DOHH2 (cell line): ENCODE measurements at regions not wholly inside any gene's neighbourhood (a gene's known extent, or its start where the extent isn't known, plus 50 kb on each side); places are given as distances from the start of the nearest gene placed in this dataset.

Source experiments
- H3F3A ChIP-seq: fragments of 200-600 bp; sonication (generic), shearing (Covaris generic); 2 replicates; pipeline ENCODE4 v1.6.0; 2016; ENCODE audit warnings: antibody characterized with exemption, mild to moderate bottlenecking; ENCODE audit not compliant: control insufficient read depth, insufficient read depth
- H3K27ac ChIP-seq: fragments of 200-600 bp; sonication (generic); 2 replicates; pipeline ENCODE4 v1.5.1; 2014; ENCODE audit warnings: low read depth, mild to moderate bottlenecking, low read length, moderate library complexity
- H3K27me3 ChIP-seq: fragments of 200-600 bp; sonication (generic); 2 replicates; pipeline ENCODE4 v1.6.1; 2014; ENCODE audit warnings: mild to moderate bottlenecking, low read length, mixed read lengths; ENCODE audit not compliant: control insufficient read depth
- H3K36me3 ChIP-seq: fragments of 200-600 bp; sonication (generic); 2 replicates; pipeline ENCODE4 v1.6.1; 2014; ENCODE audit warnings: mild to moderate bottlenecking, low read length, moderate library complexity, mixed read lengths; ENCODE audit not compliant: control insufficient read depth
- H3K4me1 ChIP-seq: fragments of 200-600 bp; sonication (generic); 2 replicates; pipeline ENCODE4 v1.6.1; 2014; ENCODE audit warnings: mild to moderate bottlenecking, low read length, mixed read lengths; ENCODE audit not compliant: control insufficient read depth
- H3K4me2 ChIP-seq: fragments of 200-600 bp; sonication (generic); 2 replicates; pipeline ENCODE4 v1.6.0; 2014; ENCODE audit warnings: mild to moderate bottlenecking, low read length, moderate library complexity
- H3K4me3 ChIP-seq: fragments of 200-600 bp; sonication (generic); 2 replicates; pipeline ENCODE4 v1.5.1; 2014; ENCODE audit warnings: mild to moderate bottlenecking, low read length, mixed read lengths
- H3K79me2 ChIP-seq: fragments of 200-600 bp; sonication (generic); 2 replicates; pipeline ENCODE4 v1.6.1; 2014; ENCODE audit warnings: mild to moderate bottlenecking, low read length, mixed read lengths; ENCODE audit not compliant: control insufficient read depth
- H3K9me2 ChIP-seq: fragments of 200-600 bp; sonication (generic); replicated peaks from 2 replicates; pipeline ENCODE4 v1.6.1; 2014; ENCODE audit warnings: mild to moderate bottlenecking, low read length, mixed read lengths; ENCODE audit not compliant: control insufficient read depth
- H3K9me3 ChIP-seq: fragments of 200-600 bp; sonication (generic); 2 replicates; pipeline ENCODE4 v1.6.1; 2014; ENCODE audit warnings: antibody characterized with exemption, low read length, mixed read lengths; ENCODE audit not compliant: control insufficient read depth, insufficient read depth
- H4K20me1 ChIP-seq: fragments of 200-600 bp; sonication (generic); 2 replicates; pipeline ENCODE4 v1.6.0; 2014; ENCODE audit warnings: low read depth, mild to moderate bottlenecking, antibody characterized with exemption, low read length, moderate library complexity; ENCODE audit not compliant: control insufficient read depth, insufficient read depth
- EZH2phosphoT487 ChIP-seq: fragments of 200-600 bp; sonication (generic); IDR thresholded peaks from 2 replicates; pipeline ENCODE4 v1.6.1; 2017; ENCODE audit warnings: borderline replicate concordance, mild to moderate bottlenecking, antibody characterized with exemption, low read length, moderate library complexity, mixed read lengths
- TF ChIP-seq, protein P1 (sequence below): fragments of 200-600 bp; sonication (generic); IDR thresholded peaks from one replicate; pipeline ENCODE4 v1.5.1; 2014; ENCODE audit warnings: antibody characterized with exemption, mild to moderate bottlenecking, low read depth, low read length; ENCODE audit not compliant: poor library complexity, severe bottlenecking

DNA sequence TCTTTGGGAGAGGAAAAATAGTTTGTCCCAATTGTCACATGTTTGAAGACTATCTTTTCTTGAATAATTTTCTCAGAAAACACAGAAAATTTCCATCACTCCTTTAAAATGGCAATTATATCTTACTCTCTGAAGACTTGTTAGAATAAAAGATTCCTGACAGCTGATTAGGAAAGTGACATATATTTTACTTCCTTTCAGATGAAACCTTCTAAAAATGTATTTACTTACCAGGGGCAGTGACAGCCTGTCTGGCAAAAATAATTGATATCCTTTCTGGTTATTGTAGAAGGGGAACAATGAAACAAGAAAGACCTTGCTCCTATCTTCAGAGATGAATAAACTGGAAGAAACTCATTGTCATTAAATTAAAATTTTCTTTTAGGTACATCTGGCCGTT is 483.3 kb upstream of the GOLIM4 start:
- no peak overlapping the region for H3K4me3 ChIP-seq
- no peaks in the 10 kb centered on the region for H3K36me3 ChIP-seq
- H3K4me1 ChIP-seq, result no peaks in the 10 kb centered on the region
- H4K20me1 ChIP-seq, result no peaks in the 10 kb centered on the region
- H3K27me3 ChIP-seq, result no peaks in the 10 kb centered on the region
- H3K9me3 ChIP-seq, result no peaks in the 10 kb centered on the region
- no peaks in the 10 kb centered on the region for H3K9me2 ChIP-seq
- no peaks in the 10 kb centered on the region for H3F3A ChIP-seq
- no peak overlapping the region for H3K4me2 ChIP-seq
- H3K27ac ChIP-seq, result no peak overlapping the region
- H3K79me2 ChIP-seq, result no peaks in the 10 kb centered on the region
- TF ChIP-seq, protein P1, sequence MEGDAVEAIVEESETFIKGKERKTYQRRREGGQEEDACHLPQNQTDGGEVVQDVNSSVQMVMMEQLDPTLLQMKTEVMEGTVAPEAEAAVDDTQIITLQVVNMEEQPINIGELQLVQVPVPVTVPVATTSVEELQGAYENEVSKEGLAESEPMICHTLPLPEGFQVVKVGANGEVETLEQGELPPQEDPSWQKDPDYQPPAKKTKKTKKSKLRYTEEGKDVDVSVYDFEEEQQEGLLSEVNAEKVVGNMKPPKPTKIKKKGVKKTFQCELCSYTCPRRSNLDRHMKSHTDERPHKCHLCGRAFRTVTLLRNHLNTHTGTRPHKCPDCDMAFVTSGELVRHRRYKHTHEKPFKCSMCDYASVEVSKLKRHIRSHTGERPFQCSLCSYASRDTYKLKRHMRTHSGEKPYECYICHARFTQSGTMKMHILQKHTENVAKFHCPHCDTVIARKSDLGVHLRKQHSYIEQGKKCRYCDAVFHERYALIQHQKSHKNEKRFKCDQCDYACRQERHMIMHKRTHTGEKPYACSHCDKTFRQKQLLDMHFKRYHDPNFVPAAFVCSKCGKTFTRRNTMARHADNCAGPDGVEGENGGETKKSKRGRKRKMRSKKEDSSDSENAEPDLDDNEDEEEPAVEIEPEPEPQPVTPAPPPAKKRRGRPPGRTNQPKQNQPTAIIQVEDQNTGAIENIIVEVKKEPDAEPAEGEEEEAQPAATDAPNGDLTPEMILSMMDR, result no peak
- no peak for TF ChIP-seq EZH2phosphoT487

DNA sequence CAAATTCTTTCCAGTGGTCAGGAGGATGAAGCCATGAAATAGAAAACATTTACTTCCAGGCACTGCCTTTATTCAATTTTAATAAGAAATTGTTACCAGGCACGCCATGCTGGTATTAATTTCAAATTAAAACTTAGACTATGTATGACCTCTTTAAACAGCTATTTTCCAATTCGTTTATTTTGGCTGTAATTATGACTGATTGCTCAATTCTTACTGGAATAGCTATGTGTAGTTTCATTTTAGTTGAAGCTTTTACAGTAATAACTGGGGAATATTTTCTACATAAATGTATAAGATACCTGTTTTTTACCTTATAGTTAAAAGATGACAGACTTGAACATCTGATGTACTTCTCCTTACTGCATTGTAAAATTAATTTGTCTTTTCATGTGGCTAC is 480.0 kb upstream of the GOLIM4 start:
- Histone ChIP-seq H3K9me3 (no peaks in the 10 kb centered on the region), H3K9me2 (no peaks in the 10 kb centered on the region), H3K79me2 (no peaks in the 10 kb centered on the region), H3K4me1 (no peaks in the 10 kb centered on the region), H3F3A (no peaks in the 10 kb centered on the region), H3K27ac (no peak overlapping the region), H3K27me3 (no peaks in the 10 kb centered on the region), H3K4me3 (no peak overlapping the region), H3K4me2 (no peak overlapping the region), H3K36me3 (no peaks in the 10 kb centered on the region), H4K20me1 (no peaks in the 10 kb centered on the region)
- TF ChIP-seq, protein P1, result no peak
- TF ChIP-seq EZH2phosphoT487, result no peak

DNA sequence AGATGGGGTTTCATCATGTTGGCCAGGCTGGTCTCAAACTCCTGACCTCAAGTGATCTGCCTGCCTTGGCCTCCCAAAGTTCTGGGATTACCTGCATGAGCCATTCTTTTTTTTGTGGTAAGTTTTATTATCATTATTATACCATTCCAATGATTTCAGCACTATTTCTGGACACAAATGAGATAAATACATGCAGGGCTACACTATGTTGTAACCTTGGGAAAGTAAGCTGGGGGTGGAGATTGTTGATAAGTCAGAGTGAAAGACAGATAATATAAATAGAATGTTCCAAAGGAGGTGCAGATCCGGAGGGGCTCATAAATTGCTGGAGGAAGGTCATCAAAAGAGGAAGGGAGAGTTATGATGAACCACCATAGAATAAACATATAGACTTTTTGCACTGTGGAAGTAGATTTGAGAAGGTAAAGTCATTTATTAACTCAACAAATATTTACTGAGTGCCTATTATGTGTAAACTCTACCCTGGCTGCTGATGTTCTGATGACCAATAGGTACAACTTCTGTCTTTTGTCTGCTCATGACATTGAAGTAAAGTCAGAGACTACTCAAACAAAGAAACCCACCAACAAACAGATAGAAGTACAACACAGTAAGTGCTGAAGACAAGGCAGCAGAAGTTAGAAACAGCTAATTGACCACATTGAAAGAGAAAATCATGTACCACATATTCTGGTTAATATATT is 478.9 kb upstream of the GOLIM4 start:
- no peaks in the 10 kb centered on the region for H3F3A ChIP-seq
- TF ChIP-seq, protein P1, result no peak
- no peak overlapping the region for H3K4me2 ChIP-seq
- H3K4me3 ChIP-seq, result no peak overlapping the region
- H4K20me1 ChIP-seq, result no peaks in the 10 kb centered on the region
- no peaks in the 10 kb centered on the region for H3K36me3 ChIP-seq
- H3K27ac ChIP-seq, result no peak overlapping the region
- H3K27me3 ChIP-seq, result no peaks in the 10 kb centered on the region
- H3K4me1 ChIP-seq, result no peaks in the 10 kb centered on the region
- no peaks in the 10 kb centered on the region for H3K79me2 ChIP-seq
- no peaks in the 10 kb centered on the region for H3K9me2 ChIP-seq
- H3K9me3 ChIP-seq, result no peaks in the 10 kb centered on the region
